Adrenal gland (tissue), 9 donors: ENCODE measurements at regions not wholly inside any gene's neighbourhood (a gene's known extent, or its start where the extent isn't known, plus 50 kb on each side); places are given as distances from the start of the nearest gene placed in this dataset.

Experiments
- DNase-seq, 7 donors: peaks; one replicate each; pipeline ENCODE4 v3.0.0-alpha.2; 2019 to 2020
- H3K27ac ChIP-seq, 5 donors: fragments of 200-600 bp; sonication (generic) in 4 of 5; 1 replicate in 3 of 5; 2 replicates in 2 of 5; pipeline versions ENCODE4 v1.5.1 to v1.8.0; 2016 to 2020; ENCODE audit warnings: mild to moderate bottlenecking in 1 of 5
- H3K27me3 ChIP-seq: fragments of 200-600 bp; 2 replicates; pipeline ENCODE4 v1.8.0; 2021
- H3K36me3 ChIP-seq, 2 donors: fragments of 200-600 bp; replicated peaks in 1 of 2; 1 replicate in 1 of 2; 2 replicates in 1 of 2; pipeline versions ENCODE4 v1.5.1 to v1.8.0; 2018 to 2022
- H3K4me1 ChIP-seq, 2 donors: fragments of 200-600 bp; replicated peaks in 1 of 2; 1 replicate in 1 of 2; 2 replicates in 1 of 2; pipeline versions ENCODE4 v1.5.1 to v1.8.0; 2018 to 2021
- H3K4me3 ChIP-seq, 4 donors: fragments of 200-600 bp; sonication (generic) in 3 of 4; one replicate each; pipeline ENCODE4 v1.5.1; 2016 to 2018
- H3K9me3 ChIP-seq, 3 donors: fragments of 200-600 bp; sonication (generic) in 1 of 3; replicated peaks in 1 of 3; 1 replicate in 2 of 3; 2 replicates in 1 of 3; pipeline versions ENCODE4 v1.5.1 to v1.8.0; 2016 to 2021
- POLR2A ChIP-seq, 2 donors: fragments of 450-650 bp; IDR thresholded peaks; one replicate each; pipeline ENCODE4 v1.6.1; 2017; ENCODE audit warnings: antibody characterized with exemption in 2 of 2, mild to moderate bottlenecking in 2 of 2, moderate library complexity in 1 of 2
- WGBS, 4 donors: extraction: QIAGEN DNeasy Blood & Tissue Kit in 2 of 4; methylation state at CpG; one replicate each; pipeline versions ENCODE4 v1.1.5 to v1.1.7; 2013 to 2017; 5-methylcytosine and 5-hydroxymethylcytosine counted together
- intact Hi-C, 2 donors: fragments of 100-400 bp; cut with DNase I; formaldehyde crosslinking; loops; one replicate each; pipeline versions ENCODE4 v1.14.1 to v1.15.0; 2022 to 2023
- TF ChIP-seq, protein P1 (sequence below), 6 experiments: fragments of 450-650 bp in 4 of 6; fragments of 200-600 bp in 2 of 6; sonication (generic) in 1 of 6; IDR thresholded peaks; 1 replicate in 5 of 6; 2 replicates in 1 of 6; pipeline versions ENCODE4 v1.5.1 to v1.8.0; 2016 to 2021; ENCODE audit warnings: antibody characterized with exemption in 6 of 6, mild to moderate bottlenecking in 2 of 6, moderate library complexity in 1 of 6
- donor health status: healthy with polysubstance abuse.
- donor health status: Bipolar disorder and iron deficiency.
- donor health status: DM: yes; HTN: yes; CAD: no.
- donor health status: DM: no; HTN: no; CAD: no.
- donor health status: DM: no; HTN: no; CAD: no.

DNA sequence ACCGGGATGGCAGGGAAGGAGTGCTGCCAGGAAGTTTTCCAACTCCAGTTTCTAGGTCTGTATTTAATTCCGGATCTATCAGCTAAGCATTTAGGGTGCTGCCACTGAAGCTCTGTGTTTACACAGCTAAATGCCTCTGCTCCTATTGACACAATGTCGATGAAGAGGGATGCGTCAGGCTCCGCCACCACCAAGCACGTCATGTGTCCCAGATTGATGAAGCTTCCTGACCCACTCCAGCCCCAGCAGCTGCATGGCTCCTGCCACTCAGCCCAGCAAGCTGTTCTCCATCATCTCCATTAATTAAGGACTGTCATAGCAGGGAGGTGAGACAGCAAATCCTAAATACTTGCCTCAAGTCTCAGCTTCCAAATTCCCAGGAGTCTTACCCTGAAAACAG is 435.2 kb upstream of the ZNF507 start:
- no peak for TF ChIP-seq POLR2A (IDR thresholded peaks at IDR 0.05)
- TF ChIP-seq, protein P1, sequence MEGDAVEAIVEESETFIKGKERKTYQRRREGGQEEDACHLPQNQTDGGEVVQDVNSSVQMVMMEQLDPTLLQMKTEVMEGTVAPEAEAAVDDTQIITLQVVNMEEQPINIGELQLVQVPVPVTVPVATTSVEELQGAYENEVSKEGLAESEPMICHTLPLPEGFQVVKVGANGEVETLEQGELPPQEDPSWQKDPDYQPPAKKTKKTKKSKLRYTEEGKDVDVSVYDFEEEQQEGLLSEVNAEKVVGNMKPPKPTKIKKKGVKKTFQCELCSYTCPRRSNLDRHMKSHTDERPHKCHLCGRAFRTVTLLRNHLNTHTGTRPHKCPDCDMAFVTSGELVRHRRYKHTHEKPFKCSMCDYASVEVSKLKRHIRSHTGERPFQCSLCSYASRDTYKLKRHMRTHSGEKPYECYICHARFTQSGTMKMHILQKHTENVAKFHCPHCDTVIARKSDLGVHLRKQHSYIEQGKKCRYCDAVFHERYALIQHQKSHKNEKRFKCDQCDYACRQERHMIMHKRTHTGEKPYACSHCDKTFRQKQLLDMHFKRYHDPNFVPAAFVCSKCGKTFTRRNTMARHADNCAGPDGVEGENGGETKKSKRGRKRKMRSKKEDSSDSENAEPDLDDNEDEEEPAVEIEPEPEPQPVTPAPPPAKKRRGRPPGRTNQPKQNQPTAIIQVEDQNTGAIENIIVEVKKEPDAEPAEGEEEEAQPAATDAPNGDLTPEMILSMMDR (IDR thresholded peaks at IDR 0.05): no peak
- intact Hi-C loops: no loop called here
- H3K4me3 ChIP-seq: no peak overlapping the region
- H3K36me3 ChIP-seq: no peaks in the 10 kb centered on the region
- no peaks in the 10 kb centered on the region for H3K27me3 ChIP-seq
- 79 to 90% (median 86%) methylated on average over 6 of the region's 6 CpGs for WGBS, 4 donors
- H3K9me3 ChIP-seq: no peaks in the 10 kb centered on the region
- H3K27ac ChIP-seq: no peak overlapping the region
- no peak for DNase-seq
- peaks cover 0 to 11% of the 10 kb centered on the region in 2 donors for H3K4me1 ChIP-seq

DNA sequence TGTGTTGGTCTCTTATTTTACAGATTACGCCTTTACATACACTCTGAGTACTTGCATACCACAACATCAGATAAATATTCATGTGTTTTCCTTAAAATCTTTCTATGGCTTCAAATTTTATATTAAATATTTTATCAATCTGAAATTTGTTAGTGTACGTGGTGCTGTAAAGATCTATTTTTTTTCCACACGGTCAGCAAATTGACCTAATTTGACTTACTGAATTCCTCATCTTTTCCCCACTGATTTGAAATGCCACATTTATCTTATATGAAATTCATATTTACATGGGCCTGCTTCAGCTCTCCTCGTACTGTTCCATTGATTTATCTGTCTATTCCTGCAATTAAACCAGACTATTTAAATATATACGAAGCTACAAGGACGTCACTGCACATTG is 433.8 kb upstream of the ZNF507 start:
- intact Hi-C loops: no loop called here
- no peak overlapping the region for H3K27ac ChIP-seq
- H3K4me3 ChIP-seq: no peak overlapping the region
- DNase-seq: no peak
- H3K36me3 ChIP-seq: no peaks in the 10 kb centered on the region
- H3K9me3 ChIP-seq: no peaks in the 10 kb centered on the region
- peaks cover 0 to 11% of the 10 kb centered on the region in 2 donors for H3K4me1 ChIP-seq
- H3K27me3 ChIP-seq: no peaks in the 10 kb centered on the region
- WGBS, 4 donors: 81 to 90% (median 88%) methylated on average over 6 of the region's 6 CpGs
- TF ChIP-seq, protein P1 (IDR thresholded peaks at IDR 0.05): no peak

DNA sequence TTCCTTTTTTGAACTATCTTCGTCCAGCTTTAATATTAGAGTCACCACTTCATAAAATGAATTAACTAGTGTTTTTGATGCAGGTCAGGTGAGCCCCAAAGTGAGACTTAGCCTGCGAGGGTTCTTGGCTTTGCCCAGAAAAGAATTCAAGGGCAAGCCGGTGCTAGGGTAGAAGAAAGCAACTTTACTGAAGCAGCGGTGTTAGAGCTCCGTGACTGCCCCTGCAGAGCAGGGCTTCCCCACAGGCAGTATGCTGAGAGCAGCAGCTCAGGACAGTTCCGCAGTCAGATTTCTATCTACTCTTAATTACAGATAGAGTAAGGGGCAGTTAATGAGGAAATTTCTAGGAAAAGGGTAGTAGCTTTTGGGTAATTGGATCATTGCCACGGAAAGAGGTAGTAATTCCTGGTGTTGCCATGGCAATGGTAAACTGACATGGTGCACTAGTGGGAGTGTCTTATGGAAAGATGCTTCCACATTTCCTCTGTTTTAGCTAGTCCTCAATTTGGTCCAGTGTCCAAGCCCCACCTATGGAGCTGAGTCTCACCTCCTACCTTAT is 432.2 kb upstream of the ZNF507 start:
- Histone ChIP-seq H3K27me3 (no peaks in the 10 kb centered on the region), H3K4me3 (no peak overlapping the region), H3K4me1 (peaks cover 0 to 6% of the 10 kb centered on the region in 2 donors), H3K27ac (no peak overlapping the region), H3K9me3 (no peaks in the 10 kb centered on the region), H3K36me3 (no peaks in the 10 kb centered on the region)
- TF ChIP-seq POLR2A (IDR thresholded peaks at IDR 0.05): no peak
- TF ChIP-seq, protein P1 (IDR thresholded peaks at IDR 0.05): no peak
- intact Hi-C loops: no loop called here
- peak in 1 of 7 donors; percentile 12 for DNase-seq
- 44 to 54% (median 50%) methylated on average over 7 of the region's 7 CpGs for WGBS, 4 donors

DNA sequence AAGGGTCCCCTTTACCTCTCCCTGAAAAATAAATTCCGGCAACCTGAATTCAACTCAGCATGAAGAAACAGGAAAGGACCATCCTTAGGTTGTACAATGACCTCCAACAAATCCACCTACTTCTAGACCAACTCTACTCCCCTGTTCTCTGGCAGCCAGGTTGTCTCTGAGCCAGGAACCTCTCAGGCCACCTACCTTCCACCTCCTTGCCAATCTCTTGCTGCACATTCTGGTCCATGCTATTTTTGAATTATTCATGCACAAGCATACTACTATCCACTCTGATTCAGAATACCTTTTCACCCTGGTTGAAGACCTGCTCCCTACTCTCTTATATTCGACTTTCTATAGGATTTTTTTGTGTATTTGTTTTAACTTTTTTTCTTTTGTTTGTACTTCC is 415.0 kb upstream of the ZNF507 start:
- no peak overlapping the region for H3K4me3 ChIP-seq
- peaks cover 0 to 8% (median 0%) of the 10 kb centered on the region in 3 donors for H3K9me3 ChIP-seq
- intact Hi-C loops: no loop called here
- no peak overlapping the region for H3K27ac ChIP-seq
- TF ChIP-seq, protein P1 (IDR thresholded peaks at IDR 0.05): no peak
- WGBS, 4 donors: 85 to 91% (median 87%) methylated on average over 2 of the region's 2 CpGs
- DNase-seq: no peak
- no peaks in the 10 kb centered on the region for H3K27me3 ChIP-seq
- H3K36me3 ChIP-seq: no peaks in the 10 kb centered on the region
- no peaks in the 10 kb centered on the region for H3K4me1 ChIP-seq
